GM18505 (cell line): ENCODE measurements at regions not wholly inside any gene's neighbourhood (a gene's known extent, or its start where the extent isn't known, plus 50 kb on each side); places are given as distances from the start of the nearest gene placed in this dataset.

Experiments used
- ATAC-seq: cut with Tn5 transposase; IDR thresholded peaks from one replicate; pipeline ENCODE4 v1.9.1; 2021; ENCODE audit not compliant: unreplicated experiment
- POLR2A ChIP-seq: IDR thresholded peaks from 4 replicates; pipeline ENCODE4 v1.6.1; 2011; ENCODE audit warnings: borderline replicate concordance; ENCODE audit not compliant: insufficient read depth, insufficient read length; ENCODE audit errors: extremely low read depth

DNA sequence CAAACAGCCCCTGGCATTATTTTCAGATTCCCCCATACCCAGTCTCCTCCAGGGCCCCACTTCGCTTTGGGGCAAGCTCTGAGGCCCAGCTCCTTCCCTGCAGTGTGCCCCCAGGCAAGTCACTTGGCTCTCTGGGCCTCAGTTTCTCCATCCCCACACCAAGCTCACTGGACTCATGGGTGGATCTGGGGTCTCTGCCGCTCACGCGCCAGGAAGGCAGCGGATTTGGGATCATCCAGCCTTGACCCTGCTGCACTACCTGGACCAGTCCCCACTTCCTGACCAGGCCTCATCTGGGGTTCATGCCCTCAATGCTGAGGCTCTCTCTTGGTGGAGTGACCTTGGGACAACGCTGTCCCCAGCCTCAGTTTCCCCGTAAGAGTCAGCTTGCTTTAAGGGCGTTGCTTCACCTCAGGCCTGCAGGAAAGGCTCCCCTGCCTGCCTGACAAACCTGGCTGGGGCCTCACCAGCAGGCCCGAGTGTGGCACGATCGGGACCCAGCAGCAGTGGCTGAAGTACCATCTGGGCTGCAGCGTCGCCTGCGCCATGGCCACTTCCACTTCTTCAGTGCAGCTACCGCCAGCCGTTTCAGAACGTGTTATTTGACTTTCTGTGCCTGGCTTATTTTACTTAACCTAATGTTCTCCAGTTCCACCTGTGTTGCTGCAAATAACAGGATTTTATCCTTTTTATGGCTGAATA is 519.6 kb upstream of the SEMA6A start:
- no peak for TF ChIP-seq POLR2A
- ATAC-seq, result no peak

DNA sequence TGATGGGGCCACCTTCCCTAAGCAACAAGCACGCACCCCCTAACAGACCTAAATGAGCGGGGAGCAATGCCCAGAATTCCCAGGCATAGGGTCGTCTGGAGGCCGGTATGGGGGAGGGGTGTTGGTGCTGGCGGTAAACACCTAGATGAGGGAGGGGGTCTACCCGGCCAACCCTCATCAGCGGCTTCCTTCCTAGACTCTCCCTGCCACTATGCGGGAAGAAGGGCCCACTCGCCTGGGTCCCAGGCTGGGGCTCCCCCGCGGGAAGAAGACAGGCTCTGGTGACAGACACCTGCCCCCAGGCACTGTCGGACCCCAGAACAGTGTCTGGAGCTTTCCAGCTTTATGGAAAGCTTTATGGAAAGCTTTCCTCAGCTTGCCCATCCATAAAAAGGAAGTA is 519.0 kb upstream of the SEMA6A start:
- ATAC-seq, result no peak
- no peak for TF ChIP-seq POLR2A

DNA sequence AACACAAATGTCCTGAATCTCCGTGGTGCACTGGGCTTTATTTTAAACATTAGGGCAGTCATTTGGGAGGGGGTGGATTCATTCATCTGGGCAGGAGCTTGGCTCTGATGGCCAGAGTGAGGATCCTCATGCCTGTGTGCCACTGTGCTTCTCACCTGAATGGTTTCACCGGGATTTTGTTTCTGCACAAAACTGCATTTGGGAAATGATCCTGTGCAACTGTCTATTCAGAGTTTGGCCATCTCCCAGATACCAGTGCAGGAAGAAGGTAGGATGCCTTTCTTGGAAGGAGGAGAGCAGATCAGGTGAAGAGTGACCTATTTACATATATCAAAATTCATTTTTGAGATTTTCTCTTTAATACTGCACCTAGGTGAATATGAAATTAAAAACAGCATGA is 514.4 kb upstream of the SEMA6A start:
- TF ChIP-seq POLR2A, result no peak
- ATAC-seq, result no peak

DNA sequence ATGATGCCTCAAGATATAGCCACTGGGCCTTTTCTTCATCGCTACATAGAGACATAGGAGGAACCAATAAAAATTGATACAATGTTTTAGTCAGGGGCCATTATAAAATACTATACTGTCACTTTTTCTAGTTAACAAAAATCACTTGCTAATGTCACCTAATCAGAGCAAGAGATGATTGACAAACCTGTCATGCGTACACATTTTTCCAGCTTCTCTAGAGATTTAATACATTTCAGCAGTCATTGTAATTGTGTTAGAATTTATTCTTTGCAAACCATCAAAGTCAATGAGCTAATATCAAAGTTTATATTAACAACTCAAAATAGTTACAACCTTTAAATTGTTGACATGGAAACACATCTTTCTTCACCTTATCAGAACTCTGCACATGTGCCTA is 513.6 kb upstream of the SEMA6A start:
- TF ChIP-seq POLR2A, result no peak
- ATAC-seq, result no peak

DNA sequence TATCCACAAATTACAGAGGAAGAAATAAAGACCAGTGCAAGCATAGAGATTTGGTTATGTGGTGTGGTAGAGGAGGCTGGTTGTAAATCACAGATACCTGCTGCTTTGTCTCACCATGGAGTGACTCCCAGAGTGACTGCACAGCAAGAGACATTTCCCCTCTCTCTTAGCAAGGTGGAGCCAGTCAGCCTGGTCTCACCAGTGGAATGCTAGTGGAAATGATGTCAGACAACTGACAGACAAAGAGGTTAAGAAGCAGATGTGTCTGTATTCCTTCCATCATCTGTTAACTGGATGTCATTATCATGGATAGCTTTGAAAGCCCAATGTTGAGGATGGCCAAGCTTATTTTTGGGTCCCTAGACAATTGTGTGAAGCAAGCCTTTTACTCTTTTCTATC is 509.4 kb upstream of the SEMA6A start:
- ATAC-seq, result no peak
- no peak for TF ChIP-seq POLR2A

DNA sequence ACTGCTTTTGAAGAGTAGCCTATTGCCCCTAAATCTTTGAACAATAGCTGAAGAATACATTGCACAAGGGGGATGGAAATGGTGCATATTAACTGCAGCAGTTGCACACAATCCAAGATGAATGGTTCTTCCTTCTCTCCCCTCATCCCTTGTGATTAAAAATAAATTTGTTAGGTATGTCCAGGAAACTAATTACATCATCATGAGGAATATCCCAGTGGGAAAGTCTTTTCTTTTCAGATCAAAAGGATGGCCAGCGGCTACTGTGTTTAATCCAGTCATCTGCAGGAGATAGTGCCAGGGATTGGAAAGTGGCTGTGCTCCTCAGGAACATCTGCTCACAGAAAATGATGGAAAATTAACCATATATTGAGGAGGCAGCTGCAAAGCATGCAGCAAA is 508.4 kb upstream of the SEMA6A start:
- no peak for TF ChIP-seq POLR2A
- no peak for ATAC-seq

DNA sequence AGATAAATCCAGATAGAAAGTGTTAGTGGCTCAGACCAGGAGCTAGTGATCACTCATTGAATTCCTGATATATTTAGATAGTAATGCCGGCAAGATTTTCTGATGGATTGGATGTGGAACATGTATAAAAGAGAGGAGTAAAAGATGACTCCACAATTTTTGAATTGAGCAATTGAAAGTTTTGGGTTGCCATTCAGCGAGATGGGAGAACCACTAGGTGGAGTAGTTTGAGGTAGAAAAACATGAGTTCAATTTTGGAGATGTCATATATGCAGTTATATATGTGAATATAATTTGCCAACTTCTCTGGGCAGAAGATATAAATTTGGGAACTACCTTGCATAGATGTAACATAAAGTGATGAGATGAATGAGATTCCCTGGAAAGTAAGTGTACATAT is 502.5 kb upstream of the SEMA6A start:
- TF ChIP-seq POLR2A, result no peak

DNA sequence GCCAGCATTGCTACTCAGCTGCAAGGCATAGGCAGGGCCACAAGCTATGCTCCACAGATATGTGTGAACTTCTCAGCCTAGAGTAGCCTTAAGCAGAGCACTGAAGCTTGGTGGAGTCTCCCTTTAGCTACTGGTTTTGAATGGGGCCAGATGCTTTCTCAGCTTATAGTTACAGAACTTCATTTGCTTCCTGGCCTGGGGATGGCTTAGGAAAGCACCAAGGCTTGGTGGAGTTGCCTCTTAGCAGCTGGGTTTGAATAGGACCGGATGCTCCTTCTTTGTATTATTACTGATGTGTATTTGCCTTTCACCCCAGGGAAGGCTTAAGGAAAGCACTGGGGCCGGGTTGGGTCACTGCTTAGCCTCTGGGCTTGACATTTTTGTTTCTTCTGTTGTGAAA is 497.8 kb upstream of the SEMA6A start:
- TF ChIP-seq POLR2A, result no peak
- ATAC-seq, result no peak

More for the DNA sequence above, 502.5 kb upstream of the SEMA6A start:
- ATAC-seq, result no peak

DNA sequence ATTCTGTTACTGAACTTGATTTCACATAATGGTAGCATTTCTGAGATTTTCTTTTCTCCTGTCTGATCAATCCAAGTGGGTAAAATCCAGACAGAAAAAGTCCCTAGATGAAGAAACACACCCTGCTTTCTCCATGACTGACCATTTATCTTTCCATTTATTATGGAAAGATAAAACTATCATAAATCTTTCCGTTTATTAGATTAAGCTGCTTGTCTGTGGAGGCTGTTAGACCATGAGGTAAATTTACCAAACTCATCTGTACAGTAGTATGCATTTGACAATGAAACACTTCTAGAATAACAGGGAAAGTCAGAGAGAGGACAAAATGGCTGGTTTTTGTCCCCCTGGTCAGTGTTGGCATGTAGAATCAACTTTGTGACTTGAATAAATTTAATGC is 491.2 kb upstream of the SEMA6A start:
- no peak for TF ChIP-seq POLR2A
- no peak for ATAC-seq

DNA sequence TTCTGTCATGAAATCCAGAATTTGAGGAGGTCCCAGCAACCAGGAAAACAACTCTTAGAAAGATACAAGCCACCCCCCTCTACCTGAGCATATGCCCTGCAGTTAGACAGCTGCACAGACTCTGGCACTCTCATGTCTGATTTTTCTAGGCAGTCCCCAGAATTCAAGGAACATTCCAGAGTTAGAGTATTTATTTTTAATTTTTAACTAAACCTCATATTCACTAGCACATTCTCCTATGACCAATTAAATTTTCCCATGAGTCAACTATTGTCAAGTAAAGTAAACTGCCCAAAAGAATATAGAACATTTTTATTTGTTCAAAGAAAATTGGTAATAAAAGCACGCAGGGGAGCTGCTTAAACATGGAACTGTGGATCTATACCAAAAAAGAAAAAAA is 490.5 kb upstream of the SEMA6A start:
- no peak for TF ChIP-seq POLR2A
- ATAC-seq, result no peak

DNA sequence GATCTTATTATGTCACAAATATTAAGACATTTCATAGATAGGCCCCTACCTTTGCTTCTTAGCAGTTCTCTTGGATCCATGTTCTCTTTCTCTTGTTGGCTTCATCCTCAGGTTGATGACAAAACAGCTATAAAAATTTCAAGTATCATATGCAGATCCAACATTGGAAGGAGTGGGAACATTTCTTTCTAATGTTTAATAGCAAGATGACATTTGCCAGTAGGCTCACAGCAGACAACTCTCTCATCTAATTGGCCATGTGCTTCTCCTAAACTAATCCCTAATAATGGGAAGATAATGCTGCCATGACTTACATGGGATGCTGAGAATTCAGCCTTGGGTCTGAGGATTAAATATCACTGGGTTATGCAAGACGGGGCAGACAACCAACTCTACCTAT is 485.5 kb upstream of the SEMA6A start:
- ATAC-seq, result no peak
- TF ChIP-seq POLR2A, result no peak

DNA sequence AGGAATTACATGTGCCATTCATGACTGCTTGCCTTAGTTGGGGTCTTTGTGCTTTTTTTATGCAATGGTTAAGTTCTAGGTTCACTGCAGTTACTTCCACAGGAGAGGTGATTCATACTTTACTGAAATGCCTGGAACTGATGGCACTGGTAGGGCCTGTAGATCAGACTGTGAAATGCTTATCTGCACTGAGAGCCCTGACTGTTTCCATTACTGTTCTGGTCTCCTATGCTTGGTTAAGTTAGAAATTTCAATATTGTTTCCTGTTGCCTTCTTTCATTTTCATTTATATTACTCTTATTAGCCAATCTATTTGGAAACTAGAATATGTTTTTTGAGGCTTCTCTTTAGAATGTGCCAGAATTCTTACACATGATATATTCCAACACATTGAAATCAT is 484.1 kb upstream of the SEMA6A start:
- TF ChIP-seq POLR2A, result no peak
- ATAC-seq, result no peak

DNA sequence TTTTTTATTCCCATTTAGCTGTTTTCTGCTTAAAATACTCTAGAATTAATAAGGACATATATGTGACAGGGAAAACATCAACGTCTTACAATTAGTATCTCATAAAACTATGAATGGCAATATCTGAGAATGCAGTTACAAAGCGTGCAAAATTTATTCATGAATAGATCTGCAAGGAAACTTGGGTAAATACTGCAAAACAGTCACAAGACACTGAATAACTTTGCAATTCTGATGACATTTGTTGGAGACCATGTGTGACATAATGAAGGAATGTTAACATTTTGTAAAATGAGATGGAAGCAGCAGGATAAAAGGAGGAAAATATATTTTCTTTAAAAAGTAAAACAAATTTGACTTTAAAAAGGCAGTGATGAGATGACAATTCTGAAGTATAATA is 480.9 kb upstream of the SEMA6A start:
- no peak for TF ChIP-seq POLR2A
- no peak for ATAC-seq

DNA sequence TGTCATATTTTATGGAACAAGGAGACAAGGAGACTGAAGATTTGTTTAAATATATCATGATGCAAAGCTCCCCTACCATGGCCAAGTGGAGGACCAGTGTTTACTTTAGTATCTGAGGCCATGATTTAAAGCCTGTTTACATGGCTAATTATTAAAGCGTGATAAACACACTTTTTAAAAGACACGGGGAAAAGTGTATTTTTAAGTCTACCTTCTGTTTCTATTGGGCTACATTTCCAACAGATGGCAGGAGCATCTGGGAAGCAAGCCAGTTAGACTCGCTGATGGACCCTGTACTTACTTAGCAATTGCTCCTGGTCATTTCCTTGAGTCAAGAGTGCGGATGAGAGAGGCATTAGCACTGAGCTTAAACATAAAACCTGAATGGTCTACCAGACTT is 480.3 kb upstream of the SEMA6A start:
- ATAC-seq, result no peak
- TF ChIP-seq POLR2A, result no peak

DNA sequence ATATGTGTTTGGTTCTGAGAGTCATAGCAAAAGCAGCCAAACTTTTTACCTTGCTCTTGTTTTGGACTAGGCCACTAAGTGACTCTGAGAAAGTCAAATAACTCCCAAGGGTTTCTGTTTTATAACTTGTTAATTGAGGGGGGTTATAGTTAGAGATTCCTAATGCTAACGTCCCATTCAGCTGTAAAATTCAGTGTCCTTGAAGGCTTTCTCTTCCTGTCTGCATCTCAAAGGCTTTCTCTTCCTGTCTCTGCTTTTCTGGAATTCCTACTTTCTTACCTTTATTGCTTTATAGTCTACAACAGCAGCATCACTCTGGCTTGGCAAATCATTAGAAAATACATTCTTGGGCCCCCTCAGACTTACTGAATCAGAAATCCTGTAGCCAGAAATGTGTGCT is 479.5 kb upstream of the SEMA6A start:
- ATAC-seq, result no peak
- TF ChIP-seq POLR2A, result no peak
